Kidney (tissue), 13 donors: ENCODE measurements at regions not wholly inside any gene's neighbourhood (a gene's known extent, or its start where the extent isn't known, plus 50 kb on each side); places are given as distances from the start of the nearest gene placed in this dataset.

Source experiments
- DNase-seq, 5 donors: peaks; one replicate each; pipeline ENCODE4 v3.0.0-alpha.2; 2013 to 2020
- FAIRE-seq: peaks from 2 replicates; lab custom pipeline; 2012; peaks lifted over from hg19 to GRCh38; lab: Jason Lieb, UNC
- H3K27ac ChIP-seq, 2 donors: one replicate each; pipeline ENCODE4 v1.7.0; 2013; ENCODE audit warnings: low read depth in 2 of 2, low read length in 2 of 2, inconsistent platforms in 1 of 2
- H3K27me3 ChIP-seq: one replicate; pipeline ENCODE4 v1.7.1; 2013; ENCODE audit warnings: low read length, inconsistent platforms; ENCODE audit not compliant: control insufficient read depth, insufficient read depth
- H3K36me3 ChIP-seq, 3 donors: one replicate each; pipeline versions ENCODE4 v1.7.0 to v1.7.1; 2013; ENCODE audit warnings: low read length in 3 of 3, control low read depth in 1 of 3, inconsistent platforms in 1 of 3; ENCODE audit not compliant: insufficient read depth in 3 of 3, control insufficient read depth in 2 of 3
- H3K4me1 ChIP-seq, 3 donors: one replicate each; pipeline versions ENCODE4 v1.7.0 to v1.7.1; 2013; ENCODE audit warnings: low read length in 3 of 3, inconsistent platforms in 1 of 3, low read depth in 1 of 3; ENCODE audit not compliant: control insufficient read depth in 2 of 3, insufficient read depth in 2 of 3
- H3K4me3 ChIP-seq, 3 donors: one replicate each; pipeline versions ENCODE4 v1.7.0 to v1.8.1; 2013; ENCODE audit warnings: low read length in 3 of 3, control low read depth in 1 of 3, inconsistent platforms in 1 of 3
- H3K9ac ChIP-seq, 3 donors: one replicate each; pipeline versions ENCODE4 v1.7.0 to v1.7.1; 2013; ENCODE audit warnings: low read length in 3 of 3, control low read depth in 1 of 3, inconsistent platforms in 1 of 3
- H3K9me3 ChIP-seq, 3 donors: one replicate each; pipeline versions ENCODE4 v1.7.0 to v1.7.1; 2013; ENCODE audit warnings: low read length in 3 of 3, control low read depth in 1 of 3, inconsistent platforms in 1 of 3; ENCODE audit not compliant: control insufficient read depth in 2 of 3, insufficient read depth in 1 of 3
- CTCF ChIP-seq: IDR thresholded peaks from 3 replicates; pipeline ENCODE4 v1.5.1; 2012; ENCODE audit warnings: mild to moderate bottlenecking, moderate library complexity, borderline replicate concordance; ENCODE audit not compliant: insufficient read depth; ENCODE audit errors: extremely low read depth
- intact Hi-C: fragments of 100-400 bp; cut with DNase I; formaldehyde crosslinking; loops from one replicate; pipeline ENCODE4 v1.11.1; 2022
- donor health status: control.
- donor health status: control.
- donor health status: control.
- donor health status: control.
- donor health status: control.
- donor health status: DM: yes; HTN: yes; CAD: no.
- donor health status: Normal renal cell carcinoma (clear cell type).

- Histone ChIP-seq H3K4me3 (no peak overlapping the region), H3K27me3 (no peaks in the 10 kb centered on the region), H3K9ac (no peak overlapping the region), H3K4me1 (no peaks in the 10 kb centered on the region), H3K27ac (no peak overlapping the region), H3K9me3 (no peaks in the 10 kb centered on the region), H3K36me3 (no peaks in the 10 kb centered on the region)
- DNase-seq (no peak), FAIRE-seq (no peak)
- TF ChIP-seq CTCF: no peak
- intact Hi-C loops: no loop called here
These were observed 146.8 kb downstream of the KCNRG start for GRCh38 chr13:50162001-50162400.

- Histone ChIP-seq H3K9ac (no peak overlapping the region), H3K27ac (no peak overlapping the region), H3K4me1 (no peaks in the 10 kb centered on the region), H3K27me3 (no peaks in the 10 kb centered on the region), H3K36me3 (no peaks in the 10 kb centered on the region), H3K9me3 (no peaks in the 10 kb centered on the region), H3K4me3 (no peak overlapping the region)
- FAIRE-seq (no peak), DNase-seq (no peak)
- intact Hi-C loops: no loop called here
- no peak for TF ChIP-seq CTCF
These were observed 147.3 kb downstream of the KCNRG start for GRCh38 chr13:50162567-50162966.

GRCh38 chr13:50167224-50167947, 152.1 kb downstream of the KCNRG start:
- intact Hi-C loops: no loop called here
- H3K4me1 ChIP-seq: no peaks in the 10 kb centered on the region
- H3K36me3 ChIP-seq: no peaks in the 10 kb centered on the region
- FAIRE-seq (no peak), DNase-seq (no peak)
- no peak overlapping the region for H3K9ac ChIP-seq
- H3K27ac ChIP-seq: no peak overlapping the region
- TF ChIP-seq CTCF: no peak
- no peak overlapping the region for H3K4me3 ChIP-seq
- no peaks in the 10 kb centered on the region for H3K9me3 ChIP-seq
- no peaks in the 10 kb centered on the region for H3K27me3 ChIP-seq

GRCh38 chr13:50167967-50168366, 152.7 kb downstream of the KCNRG start:
- Histone ChIP-seq H3K9me3 (no peaks in the 10 kb centered on the region), H3K9ac (no peak overlapping the region), H3K36me3 (no peaks in the 10 kb centered on the region), H3K27me3 (no peaks in the 10 kb centered on the region), H3K4me3 (no peak overlapping the region), H3K27ac (no peak overlapping the region), H3K4me1 (no peaks in the 10 kb centered on the region)
- intact Hi-C loops: no loop called here
- DNase-seq (no peak), FAIRE-seq (no peak)
- no peak for TF ChIP-seq CTCF
